ENCODE measurements at regions not wholly inside any gene's neighbourhood (a gene's known extent, or its start where the extent isn't known, plus 50 kb on each side); places are given as distances from the start of the nearest gene placed in this dataset.

DNA sequence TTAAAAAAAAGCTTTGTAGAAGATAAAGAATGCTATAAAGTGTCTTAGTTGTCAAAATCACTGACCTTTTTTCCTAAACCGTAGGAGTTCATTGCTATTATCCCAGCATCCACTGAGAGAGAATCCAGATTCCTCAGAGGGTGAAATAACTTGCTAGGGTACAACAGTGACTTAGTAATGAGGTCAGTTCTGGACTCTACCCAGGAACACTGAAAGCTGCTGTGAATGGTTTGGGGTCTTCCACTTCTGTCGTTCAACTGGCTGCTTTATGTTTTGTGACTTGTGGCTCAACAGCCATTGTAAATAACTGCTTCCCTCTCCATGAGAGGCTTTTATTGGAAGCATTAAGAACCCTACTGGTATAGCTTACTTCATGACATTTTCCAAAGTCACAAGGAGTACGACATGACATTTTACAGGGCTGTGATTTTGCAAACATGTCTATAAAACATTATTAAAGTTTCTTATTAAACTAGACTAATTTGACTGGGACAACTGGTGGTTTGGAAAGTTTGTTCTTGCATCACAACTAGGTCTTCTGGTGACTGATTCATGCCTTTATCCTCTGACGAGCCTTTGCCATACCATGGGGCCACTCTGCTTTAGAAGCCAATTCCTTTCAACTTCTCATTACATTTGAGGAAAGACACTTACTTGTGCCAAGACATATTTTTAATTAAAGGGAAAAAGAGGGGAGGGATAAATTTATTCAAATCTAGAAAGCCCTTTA, 92.2 kb upstream of the CDH11 start:
- no peak for DNase-seq

- DNase-seq, result no peak
Measured at GRCh38 chr16:65212791-65213190, 90.9 kb upstream of the CDH11 start.

GRCh38 chr16:65212240-65212639, 90.4 kb upstream of the CDH11 start:
- DNase-seq, result no peak

- DNase-seq, result no peak
Measured at GRCh38 chr16:65202461-65202860, 80.6 kb upstream of the CDH11 start.

DNA sequence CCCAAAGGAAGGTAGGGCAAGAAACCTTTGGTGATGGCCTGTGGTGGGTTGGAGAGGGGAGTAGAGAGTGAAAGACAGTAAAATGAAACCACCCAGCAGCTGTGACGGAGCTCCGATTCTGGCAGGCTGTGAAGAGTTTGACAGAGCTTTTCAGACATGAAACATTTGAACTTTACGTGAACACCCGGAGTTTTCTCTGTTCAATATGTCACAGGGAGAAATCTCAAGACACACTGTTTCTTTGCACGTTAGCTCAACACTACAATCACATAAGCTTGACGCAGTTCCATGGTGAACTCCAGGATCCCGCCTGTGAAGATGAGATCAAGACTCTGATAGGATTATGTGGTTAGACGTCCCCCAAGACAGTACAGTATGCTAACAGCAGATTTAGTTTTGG, 79.6 kb upstream of the CDH11 start:
- no peak for DNase-seq

- DNase-seq, result no peak
Measured at GRCh38 chr16:65200857-65201256, 79.0 kb upstream of the CDH11 start.

- no peak for DNase-seq
Measured at GRCh38 chr16:65200156-65200773, 78.4 kb upstream of the CDH11 start.

- peak; percentile 29 for DNase-seq
Measured at GRCh38 chr16:65196420-65197075, 74.7 kb upstream of the CDH11 start.

GRCh38 chr16:65195998-65196397, 74.1 kb upstream of the CDH11 start:
- no peak for DNase-seq

GRCh38 chr16:65185241-65185778, 63.4 kb upstream of the CDH11 start:
- DNase-seq, result no peak

- no peak for DNase-seq
Measured at GRCh38 chr16:65181071-65181561, 59.3 kb upstream of the CDH11 start.

DNA sequence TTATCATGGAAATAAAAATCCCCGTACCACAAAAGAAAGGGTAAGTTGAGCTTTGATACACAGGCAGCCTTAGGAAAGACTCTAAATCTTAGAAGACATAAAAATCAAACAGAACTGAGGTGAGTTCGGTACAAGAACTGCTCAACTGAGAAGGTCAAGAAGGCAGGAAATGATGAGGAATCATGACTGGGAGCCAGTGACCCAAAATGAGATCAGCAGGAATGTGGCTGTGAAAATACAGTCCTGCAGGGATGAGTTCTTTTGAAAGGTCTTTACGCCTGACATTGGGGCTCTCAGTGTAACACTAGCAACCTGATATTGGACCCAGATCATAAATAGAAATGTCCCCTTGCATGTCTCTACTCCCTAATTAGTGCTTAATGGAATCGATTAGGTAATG, 56.3 kb upstream of the CDH11 start:
- no peak for DNase-seq

- DNase-seq, result no peak
Measured at GRCh38 chr16:65176603-65177002, 54.7 kb upstream of the CDH11 start.

- no peak for DNase-seq
Measured at GRCh38 chr16:65172356-65172755, 50.5 kb upstream of the CDH11 start.

Measured in NCI-H345 (cell line).